Panc1 (cell line): ENCODE measurements at regions not wholly inside any gene's neighbourhood (a gene's known extent, or its start where the extent isn't known, plus 50 kb on each side); places are given as distances from the start of the nearest gene placed in this dataset.

ENCODE experiments used
- POLR2AphosphoS5 ChIP-seq: IDR thresholded peaks from 2 replicates; pipeline ENCODE4 v1.6.1; 2012; ENCODE audit warnings: mild to moderate bottlenecking, low read depth, low read length, moderate library complexity
- TCF7L2 ChIP-seq: IDR thresholded peaks from 2 replicates; pipeline ENCODE4 v1.6.1; 2011; ENCODE audit warnings: mild to moderate bottlenecking, low read depth, low read length, inconsistent platforms
- TF ChIP-seq, protein P1 (sequence below): fragments of 450-650 bp; IDR thresholded peaks from 2 replicates; pipeline ENCODE4 v1.5.1; 2017; ENCODE audit warnings: mild to moderate bottlenecking
- TF ChIP-seq, protein P2 (sequence below), 2 experiments: IDR thresholded peaks; 2 replicates each; pipeline ENCODE4 v1.6.1; 2011 to 2012; ENCODE audit warnings: low read depth in 2 of 2, control low read depth in 1 of 2, low read length in 1 of 2, mild to moderate bottlenecking in 1 of 2, moderate library complexity in 1 of 2; ENCODE audit not compliant: insufficient read depth in 1 of 2

DNA sequence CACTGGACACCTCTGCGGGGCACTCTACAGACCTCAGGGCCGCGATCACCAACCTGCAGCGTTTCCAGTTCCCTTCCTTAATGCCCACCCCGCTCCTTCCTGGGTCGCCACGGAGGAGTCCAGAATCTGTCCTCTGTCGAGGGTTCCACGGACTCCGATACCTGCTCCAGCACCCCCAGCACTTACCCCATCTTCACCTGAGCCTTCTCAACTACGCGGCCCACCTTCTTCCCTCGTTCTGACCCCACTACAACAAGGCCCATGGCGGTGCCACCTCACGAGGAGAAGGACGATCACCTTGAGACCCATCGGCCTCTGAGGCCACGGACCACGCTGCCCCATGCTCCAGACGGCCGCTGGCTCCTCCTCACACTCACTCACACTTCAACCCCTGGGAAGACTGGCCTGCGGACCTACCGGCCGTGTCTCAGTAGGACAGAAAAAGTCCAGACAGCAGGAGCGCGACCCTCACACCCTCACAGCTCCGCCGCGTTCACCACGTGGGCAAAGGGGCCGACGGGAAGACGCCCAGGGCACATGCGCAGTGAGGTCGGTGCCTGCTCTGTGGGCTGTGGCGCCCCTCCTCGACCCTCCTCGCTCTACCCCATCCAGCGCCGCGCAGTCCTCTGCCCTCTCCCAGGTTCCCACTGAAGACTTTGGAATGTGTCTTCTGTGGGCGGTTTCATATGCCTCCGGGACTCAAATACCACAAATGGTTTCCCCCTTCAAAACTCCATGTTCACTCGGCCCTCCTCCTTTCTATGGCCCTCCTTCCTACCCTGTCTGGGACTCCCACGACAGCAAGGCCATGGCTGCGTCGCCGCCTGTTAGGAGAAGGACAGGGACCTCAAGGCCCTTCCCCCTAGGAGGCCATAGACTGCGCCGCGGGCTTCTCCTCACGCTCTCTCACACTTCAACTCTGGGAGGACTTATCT is 193.9 kb upstream of the PHF14 start:
- TF ChIP-seq, protein P1, sequence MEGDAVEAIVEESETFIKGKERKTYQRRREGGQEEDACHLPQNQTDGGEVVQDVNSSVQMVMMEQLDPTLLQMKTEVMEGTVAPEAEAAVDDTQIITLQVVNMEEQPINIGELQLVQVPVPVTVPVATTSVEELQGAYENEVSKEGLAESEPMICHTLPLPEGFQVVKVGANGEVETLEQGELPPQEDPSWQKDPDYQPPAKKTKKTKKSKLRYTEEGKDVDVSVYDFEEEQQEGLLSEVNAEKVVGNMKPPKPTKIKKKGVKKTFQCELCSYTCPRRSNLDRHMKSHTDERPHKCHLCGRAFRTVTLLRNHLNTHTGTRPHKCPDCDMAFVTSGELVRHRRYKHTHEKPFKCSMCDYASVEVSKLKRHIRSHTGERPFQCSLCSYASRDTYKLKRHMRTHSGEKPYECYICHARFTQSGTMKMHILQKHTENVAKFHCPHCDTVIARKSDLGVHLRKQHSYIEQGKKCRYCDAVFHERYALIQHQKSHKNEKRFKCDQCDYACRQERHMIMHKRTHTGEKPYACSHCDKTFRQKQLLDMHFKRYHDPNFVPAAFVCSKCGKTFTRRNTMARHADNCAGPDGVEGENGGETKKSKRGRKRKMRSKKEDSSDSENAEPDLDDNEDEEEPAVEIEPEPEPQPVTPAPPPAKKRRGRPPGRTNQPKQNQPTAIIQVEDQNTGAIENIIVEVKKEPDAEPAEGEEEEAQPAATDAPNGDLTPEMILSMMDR, result no peak
- TF ChIP-seq POLR2AphosphoS5, result no peak
- TF ChIP-seq TCF7L2, result no peak
- TF ChIP-seq, protein P2, sequence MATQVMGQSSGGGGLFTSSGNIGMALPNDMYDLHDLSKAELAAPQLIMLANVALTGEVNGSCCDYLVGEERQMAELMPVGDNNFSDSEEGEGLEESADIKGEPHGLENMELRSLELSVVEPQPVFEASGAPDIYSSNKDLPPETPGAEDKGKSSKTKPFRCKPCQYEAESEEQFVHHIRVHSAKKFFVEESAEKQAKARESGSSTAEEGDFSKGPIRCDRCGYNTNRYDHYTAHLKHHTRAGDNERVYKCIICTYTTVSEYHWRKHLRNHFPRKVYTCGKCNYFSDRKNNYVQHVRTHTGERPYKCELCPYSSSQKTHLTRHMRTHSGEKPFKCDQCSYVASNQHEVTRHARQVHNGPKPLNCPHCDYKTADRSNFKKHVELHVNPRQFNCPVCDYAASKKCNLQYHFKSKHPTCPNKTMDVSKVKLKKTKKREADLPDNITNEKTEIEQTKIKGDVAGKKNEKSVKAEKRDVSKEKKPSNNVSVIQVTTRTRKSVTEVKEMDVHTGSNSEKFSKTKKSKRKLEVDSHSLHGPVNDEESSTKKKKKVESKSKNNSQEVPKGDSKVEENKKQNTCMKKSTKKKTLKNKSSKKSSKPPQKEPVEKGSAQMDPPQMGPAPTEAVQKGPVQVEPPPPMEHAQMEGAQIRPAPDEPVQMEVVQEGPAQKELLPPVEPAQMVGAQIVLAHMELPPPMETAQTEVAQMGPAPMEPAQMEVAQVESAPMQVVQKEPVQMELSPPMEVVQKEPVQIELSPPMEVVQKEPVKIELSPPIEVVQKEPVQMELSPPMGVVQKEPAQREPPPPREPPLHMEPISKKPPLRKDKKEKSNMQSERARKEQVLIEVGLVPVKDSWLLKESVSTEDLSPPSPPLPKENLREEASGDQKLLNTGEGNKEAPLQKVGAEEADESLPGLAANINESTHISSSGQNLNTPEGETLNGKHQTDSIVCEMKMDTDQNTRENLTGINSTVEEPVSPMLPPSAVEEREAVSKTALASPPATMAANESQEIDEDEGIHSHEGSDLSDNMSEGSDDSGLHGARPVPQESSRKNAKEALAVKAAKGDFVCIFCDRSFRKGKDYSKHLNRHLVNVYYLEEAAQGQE (IDR thresholded peaks at IDR 0.05; ENCODE audit: insufficient read depth in 1 of 2, low read depth in 2 of 2, low read length in 1 of 2), result no peak
